Chondrocyte (in vitro differentiated cells): ENCODE measurements at regions not wholly inside any gene's neighbourhood (a gene's known extent, or its start where the extent isn't known, plus 50 kb on each side); places are given as distances from the start of the nearest gene placed in this dataset.

Experiments used
- DNase-seq: peaks from one replicate; pipeline ENCODE4 v3.0.0; 2021; ENCODE audit warnings: mixed read lengths, low spot score
- H3K27ac Mint-ChIP-seq: one replicate; pipeline ENCODE4 v1.8.0; 2021; ENCODE audit warnings: mild to moderate bottlenecking, moderate library complexity, mixed read lengths; ENCODE audit not compliant: unreplicated experiment
- H3K27me3 Mint-ChIP-seq: 2 replicates; pipeline ENCODE4 v1.8.0; 2021; ENCODE audit warnings: low read depth, mixed read lengths
- H3K36me3 Mint-ChIP-seq: 2 replicates; pipeline ENCODE4 v1.8.0; 2021; ENCODE audit warnings: low read depth, mixed read lengths
- H3K4me1 Mint-ChIP-seq: 2 replicates; pipeline ENCODE4 v1.8.0; 2021; ENCODE audit warnings: low read depth, mild to moderate bottlenecking, mixed read lengths
- H3K4me3 Mint-ChIP-seq: one replicate; pipeline ENCODE4 v1.8.0; 2021; ENCODE audit warnings: mild to moderate bottlenecking, moderate library complexity, mixed read lengths; ENCODE audit not compliant: unreplicated experiment
- H3K9me3 Mint-ChIP-seq: 2 replicates; pipeline ENCODE4 v1.8.0; 2021; ENCODE audit warnings: low read depth, mixed read lengths
- CTCF ChIP-seq: fragments of 200-600 bp; sonication (generic); IDR thresholded peaks from 2 replicates; pipeline ENCODE4 v1.5.0; 2021; ENCODE audit warnings: antibody characterized with exemption, mild to moderate bottlenecking, moderate library complexity

GRCh38 chr5:147143215-147143614, 91.6 kb upstream of the STK32A start:
- Mint-ChIP-seq H3K4me1 (no peaks in the 10 kb centered on the region), H3K4me3 (no peak overlapping the region), H3K36me3 (peaks cover 3% of the 10 kb centered on the region), H3K27me3 (peaks cover 2% of the 10 kb centered on the region), H3K9me3 (peaks cover 24% of the 10 kb centered on the region), H3K27ac (no peak overlapping the region)
- no peak for TF ChIP-seq CTCF
- no peak for DNase-seq

- H3K27me3 Mint-ChIP-seq = peaks cover 2% of the 10 kb centered on the region
- H3K36me3 Mint-ChIP-seq = no peaks in the 10 kb centered on the region
- no peak overlapping the region for H3K4me3 Mint-ChIP-seq
- no peaks in the 10 kb centered on the region for H3K4me1 Mint-ChIP-seq
- TF ChIP-seq CTCF = no peak
- no peak for DNase-seq
- H3K9me3 Mint-ChIP-seq = peaks cover 5% of the 10 kb centered on the region
- no peak overlapping the region for H3K27ac Mint-ChIP-seq
Observed at GRCh38 chr5:147145328-147145727, 89.5 kb upstream of the STK32A start.

- H3K27ac Mint-ChIP-seq = no peak overlapping the region
- no peaks in the 10 kb centered on the region for H3K36me3 Mint-ChIP-seq
- H3K9me3 Mint-ChIP-seq = no peaks in the 10 kb centered on the region
- H3K4me3 Mint-ChIP-seq = no peak overlapping the region
- H3K27me3 Mint-ChIP-seq = peaks cover 8% of the 10 kb centered on the region
- no peaks in the 10 kb centered on the region for H3K4me1 Mint-ChIP-seq
- no peak for DNase-seq
- TF ChIP-seq CTCF = no peak
Observed at GRCh38 chr5:147148715-147149114, 86.1 kb upstream of the STK32A start.

GRCh38 chr5:147152086-147152485, 82.7 kb upstream of the STK32A start:
- no peaks in the 10 kb centered on the region for H3K36me3 Mint-ChIP-seq
- H3K27me3 Mint-ChIP-seq = peaks cover 10% of the 10 kb centered on the region
- no peak for TF ChIP-seq CTCF
- H3K4me3 Mint-ChIP-seq = no peak overlapping the region
- H3K27ac Mint-ChIP-seq = no peak overlapping the region
- H3K4me1 Mint-ChIP-seq = no peaks in the 10 kb centered on the region
- DNase-seq = no peak
- H3K9me3 Mint-ChIP-seq = no peaks in the 10 kb centered on the region

- Mint-ChIP-seq H3K4me1 (no peaks in the 10 kb centered on the region), H3K4me3 (no peak overlapping the region), H3K27ac (no peak overlapping the region), H3K36me3 (no peaks in the 10 kb centered on the region), H3K9me3 (no peaks in the 10 kb centered on the region), H3K27me3 (peaks cover 17% of the 10 kb centered on the region)
- no peak for TF ChIP-seq CTCF
- no peak for DNase-seq
Observed at GRCh38 chr5:147154809-147155208, 80.0 kb upstream of the STK32A start.
